ENCODE measurements at regions not wholly inside any gene's neighbourhood (a gene's known extent, or its start where the extent isn't known, plus 50 kb on each side); places are given as distances from the start of the nearest gene placed in this dataset.

DNA sequence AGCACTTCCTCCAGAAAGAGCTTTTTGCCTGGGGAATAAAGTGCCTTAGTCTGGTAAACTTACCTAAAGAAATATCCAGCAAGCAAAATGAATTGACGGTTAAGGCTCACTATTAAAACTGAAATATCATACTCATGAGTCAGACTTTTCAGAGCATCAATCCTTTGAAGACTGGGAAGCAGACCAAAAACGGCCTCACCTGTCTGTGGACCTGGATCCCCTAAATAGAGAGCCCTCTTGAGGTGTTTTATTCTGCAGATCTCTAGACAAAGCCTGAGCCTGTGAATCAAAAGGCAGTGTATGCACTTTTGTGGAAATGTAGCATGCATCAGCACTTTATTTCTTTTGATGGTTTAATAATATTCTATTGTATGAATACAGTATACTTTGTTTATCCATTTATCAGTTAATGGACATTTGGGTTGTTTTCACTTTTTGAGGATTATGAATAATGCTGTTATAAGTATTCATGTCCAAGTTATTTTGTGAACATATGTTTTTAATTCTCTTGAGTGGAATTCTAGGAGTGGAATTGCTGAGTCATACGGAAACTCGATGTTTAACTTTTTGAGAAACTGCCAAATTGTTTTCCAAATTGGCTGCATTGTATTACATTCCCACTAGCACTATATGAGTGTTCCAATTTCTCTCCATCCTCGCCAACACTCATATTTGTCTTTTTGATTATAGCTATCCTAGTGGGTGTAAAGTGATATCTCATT is 449.0 kb upstream of the IGFBP3 start:
- Histone ChIP-seq H3K9ac (ENCODE audit: low read length) (peak overlapping the region; percentile 47), H3K4me1 (ENCODE audit: control insufficient read depth, insufficient read depth, low read length) (peaks cover 18% of the 10 kb centered on the region), H3K27me3 (replicated peaks; ENCODE audit: control insufficient read depth, insufficient read depth, low read length) (no peaks in the 10 kb centered on the region), H3K4me3 (ENCODE audit: low read length) (peak overlapping the region; percentile 26), H3K36me3 (ENCODE audit: control insufficient read depth, insufficient read depth, low read length, severe bottlenecking) (no peaks in the 10 kb centered on the region), H3K9me3 (ENCODE audit: control insufficient read depth, low read length) (peaks cover 3% of the 10 kb centered on the region)
- peak; percentile 97 for DNase-seq (ENCODE audit: low read depth)

DNA sequence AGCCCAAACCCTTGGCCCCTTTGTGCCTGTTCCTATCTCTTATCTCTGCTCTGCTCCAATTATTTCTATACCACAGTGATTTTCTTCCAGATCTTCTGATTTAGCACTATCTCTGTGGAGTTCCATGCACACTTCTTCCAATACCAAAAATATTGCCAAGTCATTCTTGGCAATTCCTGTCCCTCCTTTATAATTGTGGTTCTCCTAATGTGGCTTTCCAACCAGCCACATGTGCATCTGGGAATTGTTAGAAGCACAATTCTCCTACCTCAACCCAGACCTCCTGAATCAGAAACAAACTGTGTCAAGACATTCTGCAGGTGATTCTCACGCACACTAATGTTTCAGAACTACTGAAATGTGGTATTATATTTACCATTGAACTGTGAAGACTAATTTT is 447.8 kb upstream of the IGFBP3 start:
- no peak overlapping the region for H3K4me3 ChIP-seq (ENCODE audit: low read length)
- DNase-seq (ENCODE audit: low read depth): no peak

DNA sequence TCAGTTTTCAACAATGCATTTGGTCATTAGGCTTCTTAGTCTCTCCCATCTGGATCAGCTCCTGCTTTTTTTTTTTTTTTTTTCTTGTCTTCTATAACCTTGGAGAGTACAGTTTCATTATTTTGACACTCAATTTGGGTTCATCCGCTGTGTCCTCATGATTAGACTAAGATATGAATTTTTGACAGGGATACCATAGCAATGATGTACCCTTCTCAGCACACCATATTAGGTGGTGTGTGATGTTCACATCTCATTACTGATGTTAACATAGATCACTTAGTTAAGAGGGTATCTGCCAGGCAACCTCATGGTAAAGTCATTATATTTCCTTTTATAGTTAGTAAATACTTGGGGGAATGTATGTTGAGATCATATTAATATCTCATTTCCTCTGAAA is 445.5 kb upstream of the IGFBP3 start:
- peaks cover 18% of the 10 kb centered on the region for H3K4me1 ChIP-seq (ENCODE audit: control insufficient read depth, insufficient read depth, low read length)
- H3K27me3 ChIP-seq (replicated peaks; ENCODE audit: control insufficient read depth, insufficient read depth, low read length): no peaks in the 10 kb centered on the region
- H3K9ac ChIP-seq (ENCODE audit: low read length): no peak overlapping the region
- H3K36me3 ChIP-seq (ENCODE audit: control insufficient read depth, insufficient read depth, low read length, severe bottlenecking): no peaks in the 10 kb centered on the region
- H3K9me3 ChIP-seq (ENCODE audit: control insufficient read depth, low read length): peaks cover 3% of the 10 kb centered on the region
- no peak overlapping the region for H3K4me3 ChIP-seq (ENCODE audit: low read length)
- DNase-seq (ENCODE audit: low read depth): no peak

More for the DNA sequence above, 447.8 kb upstream of the IGFBP3 start:
- Histone ChIP-seq H3K9ac (ENCODE audit: low read length) (no peak overlapping the region), H3K4me1 (ENCODE audit: control insufficient read depth, insufficient read depth, low read length) (peaks cover 18% of the 10 kb centered on the region), H3K36me3 (ENCODE audit: control insufficient read depth, insufficient read depth, low read length, severe bottlenecking) (no peaks in the 10 kb centered on the region), H3K27me3 (replicated peaks; ENCODE audit: control insufficient read depth, insufficient read depth, low read length) (no peaks in the 10 kb centered on the region), H3K9me3 (ENCODE audit: control insufficient read depth, low read length) (peaks cover 3% of the 10 kb centered on the region)

DNA sequence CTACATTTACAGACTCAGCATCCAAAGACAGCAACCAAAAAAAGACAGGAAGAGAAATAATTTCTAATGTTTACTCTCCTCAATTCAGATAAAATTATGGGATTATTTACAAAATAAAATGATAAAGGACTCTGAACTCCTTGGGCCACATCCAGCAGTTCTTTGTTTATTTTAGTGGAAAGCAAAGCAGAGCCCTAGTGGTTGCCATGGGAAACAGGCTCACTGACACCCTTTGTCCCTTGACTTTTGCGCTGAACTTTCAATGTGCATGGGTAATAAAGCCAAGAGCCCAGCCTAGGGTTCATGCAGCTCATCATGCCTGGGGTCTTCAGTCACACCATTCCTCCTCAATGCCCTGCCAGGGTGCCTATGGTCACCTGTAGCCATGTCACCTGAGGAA is 442.6 kb upstream of the IGFBP3 start:
- Histone ChIP-seq H3K4me1 (ENCODE audit: control insufficient read depth, insufficient read depth, low read length) (peaks cover 3% of the 10 kb centered on the region), H3K9me3 (ENCODE audit: control insufficient read depth, low read length) (peaks cover 3% of the 10 kb centered on the region), H3K9ac (ENCODE audit: low read length) (no peak overlapping the region), H3K4me3 (ENCODE audit: low read length) (no peak overlapping the region), H3K36me3 (ENCODE audit: control insufficient read depth, insufficient read depth, low read length, severe bottlenecking) (no peaks in the 10 kb centered on the region), H3K27me3 (replicated peaks; ENCODE audit: control insufficient read depth, insufficient read depth, low read length) (no peaks in the 10 kb centered on the region)
- no peak for DNase-seq (ENCODE audit: low read depth)

DNA sequence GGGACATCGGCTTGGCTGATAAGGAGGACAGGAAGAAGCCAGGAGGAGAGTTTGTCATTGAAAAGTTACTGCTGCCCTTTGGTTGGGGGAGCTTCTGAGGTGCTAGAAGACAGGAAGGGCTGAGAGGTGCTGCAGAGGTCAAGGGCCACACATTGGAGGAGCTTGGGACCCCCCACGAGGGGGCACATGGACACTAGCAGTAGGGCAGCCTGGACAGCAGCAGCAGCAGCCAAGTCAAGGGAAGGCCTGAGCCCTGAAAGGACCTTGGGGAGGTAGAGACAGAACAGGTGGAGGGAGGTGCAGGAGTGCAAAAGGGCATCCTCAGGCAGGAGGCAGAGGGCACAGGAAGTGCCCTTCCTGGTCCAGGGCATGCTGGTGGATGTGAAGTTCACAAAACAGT is 439.7 kb upstream of the IGFBP3 start:
- H3K9me3 ChIP-seq (ENCODE audit: control insufficient read depth, low read length): no peaks in the 10 kb centered on the region
- no peak for DNase-seq (ENCODE audit: low read depth)
- no peak overlapping the region for H3K4me3 ChIP-seq (ENCODE audit: low read length)
- H3K9ac ChIP-seq (ENCODE audit: low read length): no peak overlapping the region
- no peaks in the 10 kb centered on the region for H3K36me3 ChIP-seq (ENCODE audit: control insufficient read depth, insufficient read depth, low read length, severe bottlenecking)
- H3K27me3 ChIP-seq (replicated peaks; ENCODE audit: control insufficient read depth, insufficient read depth, low read length): no peaks in the 10 kb centered on the region
- H3K4me1 ChIP-seq (ENCODE audit: control insufficient read depth, insufficient read depth, low read length): no peaks in the 10 kb centered on the region

DNA sequence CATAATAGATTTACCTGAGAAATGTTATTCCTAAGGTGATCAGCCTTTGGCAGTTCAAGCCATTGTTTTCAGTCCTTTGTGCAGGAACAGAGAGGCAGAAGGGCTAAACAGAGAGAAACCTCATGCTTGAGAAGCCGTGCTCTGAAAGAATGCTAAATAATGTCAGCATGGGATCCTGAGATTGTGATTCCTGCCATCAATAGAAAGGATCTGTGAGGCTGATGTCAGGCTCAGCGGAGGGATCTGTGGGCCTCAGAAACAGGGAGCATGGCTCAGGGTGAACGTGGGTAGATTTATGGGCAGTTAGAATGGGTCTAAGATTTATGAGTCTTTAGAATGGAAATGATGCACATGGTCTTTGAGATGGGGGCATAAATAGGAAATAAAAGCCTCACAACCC is 439.2 kb upstream of the IGFBP3 start:
- Histone ChIP-seq H3K36me3 (ENCODE audit: control insufficient read depth, insufficient read depth, low read length, severe bottlenecking) (no peaks in the 10 kb centered on the region), H3K9me3 (ENCODE audit: control insufficient read depth, low read length) (no peaks in the 10 kb centered on the region), H3K4me1 (ENCODE audit: control insufficient read depth, insufficient read depth, low read length) (no peaks in the 10 kb centered on the region), H3K4me3 (ENCODE audit: low read length) (no peak overlapping the region), H3K9ac (ENCODE audit: low read length) (no peak overlapping the region), H3K27me3 (replicated peaks; ENCODE audit: control insufficient read depth, insufficient read depth, low read length) (no peaks in the 10 kb centered on the region)
- no peak for DNase-seq (ENCODE audit: low read depth)

DNA sequence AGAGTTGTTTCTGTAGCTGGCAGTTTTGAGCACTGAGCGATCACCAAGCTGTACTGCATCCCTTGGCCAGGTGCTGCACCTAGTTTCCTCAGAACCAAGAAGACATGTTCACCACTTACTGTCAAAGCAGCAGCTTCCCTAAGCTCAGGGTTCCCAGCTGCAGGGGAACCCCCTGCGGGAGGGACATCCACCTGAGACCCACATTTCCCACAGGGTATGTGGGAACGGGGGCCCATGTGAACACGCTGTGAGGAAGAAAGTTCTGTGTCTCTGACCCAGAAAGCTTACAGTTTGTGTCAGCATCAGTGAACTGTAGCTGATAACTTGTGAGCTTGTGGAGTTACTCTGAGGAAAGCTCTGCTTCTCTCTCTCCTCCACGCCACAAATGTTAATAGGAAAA is 436.8 kb upstream of the IGFBP3 start:
- no peak for DNase-seq (ENCODE audit: low read depth)
- Histone ChIP-seq H3K4me1 (ENCODE audit: control insufficient read depth, insufficient read depth, low read length) (no peaks in the 10 kb centered on the region), H3K27me3 (replicated peaks; ENCODE audit: control insufficient read depth, insufficient read depth, low read length) (no peaks in the 10 kb centered on the region), H3K9me3 (ENCODE audit: control insufficient read depth, low read length) (no peaks in the 10 kb centered on the region), H3K4me3 (ENCODE audit: low read length) (no peak overlapping the region), H3K9ac (ENCODE audit: low read length) (no peak overlapping the region), H3K36me3 (ENCODE audit: control insufficient read depth, insufficient read depth, low read length, severe bottlenecking) (no peaks in the 10 kb centered on the region)

DNA sequence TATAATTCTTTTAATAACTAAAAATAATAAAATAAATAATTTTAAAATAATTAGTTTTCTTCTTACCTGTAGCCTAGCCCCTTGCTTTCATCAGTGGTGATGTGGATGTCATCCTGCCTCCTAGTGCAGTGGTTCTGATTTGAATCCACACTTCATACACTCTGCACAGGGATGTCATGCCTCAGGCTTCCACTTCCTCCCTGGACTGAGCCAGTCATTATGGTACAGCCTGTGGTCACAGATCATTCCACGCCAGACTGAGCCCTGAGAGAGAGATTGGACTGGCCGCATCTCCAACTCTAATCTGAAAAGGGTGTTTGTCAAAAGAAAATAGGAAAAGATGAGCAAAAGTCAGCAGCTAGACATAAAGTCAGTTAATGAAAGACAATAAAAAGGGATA is 436.2 kb upstream of the IGFBP3 start:
- Histone ChIP-seq H3K9me3 (ENCODE audit: control insufficient read depth, low read length) (no peaks in the 10 kb centered on the region), H3K9ac (ENCODE audit: low read length) (no peak overlapping the region), H3K36me3 (ENCODE audit: control insufficient read depth, insufficient read depth, low read length, severe bottlenecking) (no peaks in the 10 kb centered on the region), H3K27me3 (replicated peaks; ENCODE audit: control insufficient read depth, insufficient read depth, low read length) (no peaks in the 10 kb centered on the region), H3K4me3 (ENCODE audit: low read length) (no peak overlapping the region), H3K4me1 (ENCODE audit: control insufficient read depth, insufficient read depth, low read length) (no peaks in the 10 kb centered on the region)
- no peak for DNase-seq (ENCODE audit: low read depth)

DNA sequence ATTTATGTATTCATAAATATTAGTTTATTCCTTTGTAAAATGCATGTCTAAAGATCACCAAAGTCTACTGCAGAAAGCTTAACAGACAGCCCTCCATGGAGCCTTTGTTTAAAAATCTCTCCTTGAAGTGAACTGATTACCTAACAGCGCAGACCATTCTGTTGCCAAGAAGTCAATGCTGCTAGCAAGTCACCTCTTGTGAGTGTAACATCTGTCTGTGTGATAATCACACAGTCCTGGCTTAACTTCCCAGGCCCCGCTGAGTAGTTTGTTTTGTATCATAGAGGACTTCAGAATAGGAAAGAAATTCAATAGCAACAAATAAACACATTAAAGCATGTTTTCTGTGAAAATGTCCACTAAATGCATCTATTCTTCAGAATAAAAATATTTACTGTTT is 435.3 kb upstream of the IGFBP3 start:
- DNase-seq (ENCODE audit: low read depth): no peak
- no peaks in the 10 kb centered on the region for H3K4me1 ChIP-seq (ENCODE audit: control insufficient read depth, insufficient read depth, low read length)
- no peak overlapping the region for H3K4me3 ChIP-seq (ENCODE audit: low read length)
- H3K9ac ChIP-seq (ENCODE audit: low read length): no peak overlapping the region
- no peaks in the 10 kb centered on the region for H3K27me3 ChIP-seq (replicated peaks; ENCODE audit: control insufficient read depth, insufficient read depth, low read length)
- H3K36me3 ChIP-seq (ENCODE audit: control insufficient read depth, insufficient read depth, low read length, severe bottlenecking): no peaks in the 10 kb centered on the region
- H3K9me3 ChIP-seq (ENCODE audit: control insufficient read depth, low read length): no peaks in the 10 kb centered on the region

DNA sequence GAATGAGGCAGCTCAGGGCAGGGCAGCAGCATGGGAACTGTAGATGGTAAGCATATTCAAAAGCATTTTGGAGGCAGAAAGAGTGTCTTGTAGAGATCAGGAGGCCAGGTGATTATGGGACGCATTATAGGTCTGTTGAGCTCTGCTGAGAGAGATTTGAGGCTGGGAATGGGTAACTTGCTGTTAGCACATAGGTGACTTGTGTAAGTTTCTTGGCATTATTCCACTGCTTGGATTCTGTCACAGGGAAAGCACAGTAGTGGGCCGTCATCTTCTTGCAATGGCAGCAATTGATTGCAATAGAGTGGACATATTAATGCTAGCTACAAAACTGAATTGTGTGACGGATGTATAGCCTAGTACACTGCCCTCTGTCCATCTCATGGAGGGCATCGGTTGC is 434.3 kb upstream of the IGFBP3 start:
- DNase-seq (ENCODE audit: low read depth): no peak
- no peaks in the 10 kb centered on the region for H3K27me3 ChIP-seq (replicated peaks; ENCODE audit: control insufficient read depth, insufficient read depth, low read length)
- no peak overlapping the region for H3K4me3 ChIP-seq (ENCODE audit: low read length)
- H3K4me1 ChIP-seq (ENCODE audit: control insufficient read depth, insufficient read depth, low read length): no peaks in the 10 kb centered on the region
- H3K9me3 ChIP-seq (ENCODE audit: control insufficient read depth, low read length): no peaks in the 10 kb centered on the region
- no peaks in the 10 kb centered on the region for H3K36me3 ChIP-seq (ENCODE audit: control insufficient read depth, insufficient read depth, low read length, severe bottlenecking)
- no peak overlapping the region for H3K9ac ChIP-seq (ENCODE audit: low read length)

DNA sequence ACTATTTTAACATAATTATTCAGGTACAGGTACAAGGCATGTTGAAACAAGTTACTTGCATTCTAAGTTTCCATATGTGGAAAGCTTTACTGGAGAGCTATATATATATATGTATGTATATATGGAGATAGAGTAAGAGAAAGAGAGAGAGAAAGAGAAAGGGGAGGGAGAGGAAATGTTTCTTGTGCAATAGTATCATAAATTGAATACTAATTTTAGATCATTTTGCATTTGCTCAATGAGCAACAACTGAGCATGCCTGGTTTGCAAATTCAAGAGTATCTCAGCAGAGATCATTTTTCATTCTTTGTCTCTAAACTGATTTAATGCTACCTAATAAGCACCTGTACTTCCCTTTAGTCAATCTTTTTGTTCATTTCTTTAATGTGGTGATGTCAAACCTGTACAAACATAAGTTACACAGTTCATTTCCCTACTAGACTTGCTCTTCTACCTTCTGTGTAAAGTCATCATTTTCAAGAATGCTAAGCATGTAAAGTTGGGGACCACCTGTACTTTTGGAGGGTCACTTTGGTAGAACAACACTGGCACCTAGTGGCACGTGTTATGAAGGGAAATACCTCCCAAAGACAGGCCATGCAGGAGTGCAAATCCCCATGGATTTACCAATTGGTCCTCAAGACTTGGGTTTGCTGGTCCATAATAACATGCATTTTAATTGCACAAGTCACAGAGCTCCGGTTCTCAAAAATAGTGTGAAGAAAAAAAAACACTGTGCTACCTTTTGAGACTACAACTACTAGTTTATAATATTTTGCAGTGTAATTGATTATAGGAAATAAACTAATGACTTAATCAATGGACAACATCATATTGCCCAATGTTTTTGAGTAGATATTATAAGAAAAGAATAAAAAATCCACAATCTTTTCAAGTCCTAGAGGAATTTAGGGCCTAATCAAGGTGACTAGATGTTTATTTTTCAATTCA is 431.2 kb upstream of the IGFBP3 start:
- Histone ChIP-seq H3K9me3 (ENCODE audit: control insufficient read depth, low read length) (no peaks in the 10 kb centered on the region), H3K9ac (ENCODE audit: low read length) (no peak overlapping the region), H3K27me3 (replicated peaks; ENCODE audit: control insufficient read depth, insufficient read depth, low read length) (no peaks in the 10 kb centered on the region), H3K36me3 (ENCODE audit: control insufficient read depth, insufficient read depth, low read length, severe bottlenecking) (no peaks in the 10 kb centered on the region), H3K4me1 (ENCODE audit: control insufficient read depth, insufficient read depth, low read length) (no peaks in the 10 kb centered on the region), H3K4me3 (ENCODE audit: low read length) (no peak overlapping the region)
- peak; percentile 77 for DNase-seq (ENCODE audit: low read depth)
